Endothelial cell (in vitro differentiated cells): ENCODE measurements at regions not wholly inside any gene's neighbourhood (a gene's known extent, or its start where the extent isn't known, plus 50 kb on each side); places are given as distances from the start of the nearest gene placed in this dataset.
"Not testable (repeated sequence)": the region's sequence is repeated elsewhere in the genome, so short reads cannot be mapped to it uniquely, and the experiment has no call there.

Source experiments
- DNase-seq: peaks from one replicate; pipeline ENCODE4 v3.0.0; 2021; ENCODE audit warnings: low spot score
- H3K27ac Mint-ChIP-seq: one replicate; pipeline ENCODE4 v1.8.0; 2021; ENCODE audit warnings: mixed read lengths, inconsistent platforms; ENCODE audit not compliant: unreplicated experiment
- H3K27me3 Mint-ChIP-seq: one replicate; pipeline ENCODE4 v1.8.0; 2021; ENCODE audit warnings: mild to moderate bottlenecking, moderate library complexity, mixed read lengths, inconsistent platforms; ENCODE audit not compliant: unreplicated experiment
- H3K36me3 Mint-ChIP-seq: one replicate; pipeline ENCODE4 v1.8.0; 2021; ENCODE audit warnings: mild to moderate bottlenecking, low read depth, mixed read lengths, inconsistent platforms; ENCODE audit not compliant: unreplicated experiment
- H3K4me1 Mint-ChIP-seq: one replicate; pipeline ENCODE4 v1.8.0; 2021; ENCODE audit warnings: mild to moderate bottlenecking, mixed read lengths, inconsistent platforms; ENCODE audit not compliant: unreplicated experiment
- H3K4me3 Mint-ChIP-seq: one replicate; pipeline ENCODE4 v1.8.0; 2021; ENCODE audit warnings: mild to moderate bottlenecking, mixed read lengths, inconsistent platforms; ENCODE audit not compliant: unreplicated experiment
- H3K9me3 Mint-ChIP-seq: one replicate; pipeline ENCODE4 v1.8.0; 2021; ENCODE audit warnings: mixed read lengths, inconsistent platforms; ENCODE audit not compliant: unreplicated experiment
- TF ChIP-seq, protein P1 (sequence below): fragments of 200-600 bp; sonication (generic); IDR thresholded peaks from one replicate; pipeline ENCODE4 v1.5.0; 2021; ENCODE audit warnings: antibody characterized with exemption; ENCODE audit not compliant: unreplicated experiment

DNA sequence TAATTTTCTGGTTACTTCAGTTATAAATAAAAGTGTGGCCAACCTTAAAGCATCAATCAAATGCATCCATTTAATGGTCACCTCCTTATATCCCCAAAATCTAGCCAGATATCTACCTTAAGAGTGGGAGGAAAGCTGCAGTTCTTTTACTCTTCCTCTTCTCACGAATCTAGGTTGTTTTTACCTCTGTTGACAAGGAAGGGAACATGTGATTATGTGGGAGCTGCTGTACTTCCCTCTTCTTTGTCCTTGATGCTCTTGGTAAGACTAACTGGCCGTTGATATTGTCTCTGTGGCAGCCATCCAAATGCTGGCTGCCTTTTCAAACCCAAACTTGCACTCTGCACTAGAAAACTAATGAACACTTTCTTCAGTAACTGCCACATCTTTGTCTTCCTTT lies 275.3 kb upstream of the CADM2 start:
- TF ChIP-seq, protein P1, sequence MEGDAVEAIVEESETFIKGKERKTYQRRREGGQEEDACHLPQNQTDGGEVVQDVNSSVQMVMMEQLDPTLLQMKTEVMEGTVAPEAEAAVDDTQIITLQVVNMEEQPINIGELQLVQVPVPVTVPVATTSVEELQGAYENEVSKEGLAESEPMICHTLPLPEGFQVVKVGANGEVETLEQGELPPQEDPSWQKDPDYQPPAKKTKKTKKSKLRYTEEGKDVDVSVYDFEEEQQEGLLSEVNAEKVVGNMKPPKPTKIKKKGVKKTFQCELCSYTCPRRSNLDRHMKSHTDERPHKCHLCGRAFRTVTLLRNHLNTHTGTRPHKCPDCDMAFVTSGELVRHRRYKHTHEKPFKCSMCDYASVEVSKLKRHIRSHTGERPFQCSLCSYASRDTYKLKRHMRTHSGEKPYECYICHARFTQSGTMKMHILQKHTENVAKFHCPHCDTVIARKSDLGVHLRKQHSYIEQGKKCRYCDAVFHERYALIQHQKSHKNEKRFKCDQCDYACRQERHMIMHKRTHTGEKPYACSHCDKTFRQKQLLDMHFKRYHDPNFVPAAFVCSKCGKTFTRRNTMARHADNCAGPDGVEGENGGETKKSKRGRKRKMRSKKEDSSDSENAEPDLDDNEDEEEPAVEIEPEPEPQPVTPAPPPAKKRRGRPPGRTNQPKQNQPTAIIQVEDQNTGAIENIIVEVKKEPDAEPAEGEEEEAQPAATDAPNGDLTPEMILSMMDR = no peak
- H3K4me1 Mint-ChIP-seq = no peaks in the 10 kb centered on the region
- no peaks in the 10 kb centered on the region for H3K9me3 Mint-ChIP-seq
- no peaks in the 10 kb centered on the region for H3K36me3 Mint-ChIP-seq
- no peak overlapping the region for H3K27ac Mint-ChIP-seq
- DNase-seq = no peak
- no peaks in the 10 kb centered on the region for H3K27me3 Mint-ChIP-seq
- H3K4me3 Mint-ChIP-seq = no peak overlapping the region

DNA sequence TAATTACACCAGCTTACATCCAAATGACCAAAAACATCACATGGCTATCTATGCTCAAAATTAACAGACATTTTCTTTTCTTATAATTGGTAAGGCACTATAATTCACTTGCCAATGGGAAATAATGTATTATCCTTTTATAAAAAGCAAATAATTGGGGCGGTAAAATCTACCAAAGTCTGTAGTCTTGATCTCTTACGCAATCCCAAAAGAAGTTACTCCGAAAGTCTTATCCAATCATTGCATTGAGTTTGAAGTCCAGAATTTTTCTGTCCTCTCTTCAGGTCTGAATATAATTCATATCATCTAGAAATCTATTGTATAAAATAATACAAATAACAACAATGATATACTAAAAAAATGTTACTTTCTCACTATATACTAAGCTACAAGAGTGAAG lies 273.3 kb upstream of the CADM2 start:
- TF ChIP-seq, protein P1 = no peak
- Mint-ChIP-seq H3K4me1 (no peaks in the 10 kb centered on the region), H3K36me3 (no peaks in the 10 kb centered on the region), H3K27ac (no peak overlapping the region), H3K27me3 (no peaks in the 10 kb centered on the region), H3K4me3 (no peak overlapping the region), H3K9me3 (no peaks in the 10 kb centered on the region)
- DNase-seq = no peak

DNA sequence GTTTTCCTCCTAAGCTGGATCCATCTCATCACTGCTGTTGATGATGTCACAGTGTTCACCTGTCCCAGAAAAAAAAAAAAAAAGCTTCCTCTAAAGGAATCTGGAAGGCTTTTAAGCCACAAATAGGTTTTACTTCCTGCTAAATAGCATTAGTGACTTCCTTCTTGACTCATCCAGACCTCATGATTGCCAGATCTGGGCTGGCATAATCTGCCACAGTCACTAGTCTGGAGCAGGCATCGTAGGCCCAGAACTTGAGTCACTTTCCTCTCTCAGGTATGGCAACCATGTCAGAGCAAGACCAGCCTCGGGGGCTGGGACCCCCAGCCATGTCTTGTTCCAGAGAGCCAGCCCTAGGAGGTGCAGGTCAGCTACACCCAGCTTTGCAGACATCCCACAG lies 266.5 kb upstream of the CADM2 start:
- no peak for DNase-seq

DNA sequence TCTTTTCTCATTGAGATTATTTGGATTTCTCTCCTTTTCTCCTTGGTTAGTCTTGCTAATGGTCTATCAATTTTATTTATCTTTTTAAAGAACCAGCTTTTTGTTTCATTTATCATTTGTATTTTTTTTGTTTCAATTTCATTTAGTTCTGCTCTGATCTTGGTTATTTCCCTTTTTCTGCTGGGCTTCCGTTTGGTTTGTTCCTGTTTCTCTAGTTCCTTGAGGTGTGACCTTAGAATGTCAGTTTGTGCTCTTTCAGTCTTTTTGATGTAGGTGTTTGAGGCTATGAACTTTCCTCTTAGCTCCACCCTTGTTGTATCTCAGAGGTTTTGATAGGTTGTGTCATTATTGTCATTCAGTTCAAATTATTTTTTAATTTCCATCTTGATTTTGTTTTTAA lies 248.5 kb upstream of the CADM2 start:
- not testable (repeated sequence) for H3K9me3 Mint-ChIP-seq, H3K4me3 Mint-ChIP-seq, H3K27me3 Mint-ChIP-seq, H3K36me3 Mint-ChIP-seq, DNase-seq, H3K4me1 Mint-ChIP-seq
- peak overlapping the region; percentile 70 for H3K27ac Mint-ChIP-seq

More for the DNA sequence above, 266.5 kb upstream of the CADM2 start:
- Mint-ChIP-seq H3K9me3 (no peaks in the 10 kb centered on the region), H3K36me3 (no peaks in the 10 kb centered on the region), H3K27me3 (no peaks in the 10 kb centered on the region), H3K4me1 (no peaks in the 10 kb centered on the region), H3K27ac (peak overlapping the region; percentile 21), H3K4me3 (no peak overlapping the region)
- TF ChIP-seq, protein P1 = no peak

DNA sequence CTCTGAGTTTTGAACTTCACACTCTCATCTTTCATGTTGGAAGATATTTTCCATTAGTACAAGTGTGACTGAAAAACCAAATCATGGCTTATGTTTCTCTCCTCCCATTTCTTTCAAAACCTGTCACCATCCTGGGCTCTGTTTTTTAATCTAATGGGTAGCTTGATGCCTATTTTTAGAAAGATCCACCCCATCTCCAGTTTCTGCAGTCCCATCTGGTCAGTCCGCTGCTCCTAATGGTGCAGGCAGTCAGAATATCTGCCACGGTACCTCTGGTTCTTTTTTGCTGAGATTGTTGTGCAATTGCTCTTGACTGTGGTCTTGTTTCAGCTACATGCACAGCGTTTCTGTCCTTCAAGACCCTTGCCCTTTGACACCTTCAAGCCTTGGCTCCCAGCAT lies 240.9 kb upstream of the CADM2 start:
- Mint-ChIP-seq H3K36me3 (no peaks in the 10 kb centered on the region), H3K27me3 (no peaks in the 10 kb centered on the region), H3K9me3 (no peaks in the 10 kb centered on the region), H3K4me1 (no peaks in the 10 kb centered on the region), H3K27ac (no peak overlapping the region), H3K4me3 (no peak overlapping the region)
- no peak for DNase-seq
- TF ChIP-seq, protein P1 = no peak

DNA sequence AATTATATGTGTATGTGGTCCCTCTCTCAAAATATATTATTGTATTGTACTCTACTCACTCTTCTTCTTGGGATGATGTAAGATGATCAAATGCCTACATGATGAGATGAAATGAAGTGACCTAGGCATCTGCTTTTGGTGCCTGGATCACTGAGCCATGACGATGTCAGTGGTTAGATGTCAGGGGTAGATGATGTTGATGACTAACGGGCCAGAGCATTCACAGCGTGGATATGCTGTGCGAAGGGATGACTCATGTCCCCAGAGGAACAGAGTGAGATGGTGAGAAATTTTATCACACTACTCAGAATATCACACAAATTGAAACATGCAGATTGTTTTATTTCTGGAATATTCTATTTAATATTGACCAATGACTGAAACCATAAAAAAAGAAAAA lies 233.9 kb upstream of the CADM2 start:
- H3K27me3 Mint-ChIP-seq = no peaks in the 10 kb centered on the region
- H3K4me1 Mint-ChIP-seq = no peaks in the 10 kb centered on the region
- TF ChIP-seq, protein P1 = no peak
- no peak overlapping the region for H3K4me3 Mint-ChIP-seq
- no peaks in the 10 kb centered on the region for H3K9me3 Mint-ChIP-seq
- H3K27ac Mint-ChIP-seq = no peak overlapping the region
- H3K36me3 Mint-ChIP-seq = no peaks in the 10 kb centered on the region
- no peak for DNase-seq
